DOHH2 (cell line): ENCODE measurements at regions not wholly inside any gene's neighbourhood (a gene's known extent, or its start where the extent isn't known, plus 50 kb on each side); places are given as distances from the start of the nearest gene placed in this dataset.

Source experiments
- H3F3A ChIP-seq: fragments of 200-600 bp; sonication (generic), shearing (Covaris generic); 2 replicates; pipeline ENCODE4 v1.6.0; 2016; ENCODE audit warnings: antibody characterized with exemption, mild to moderate bottlenecking; ENCODE audit not compliant: control insufficient read depth, insufficient read depth
- H3K27ac ChIP-seq: fragments of 200-600 bp; sonication (generic); 2 replicates; pipeline ENCODE4 v1.5.1; 2014; ENCODE audit warnings: low read depth, mild to moderate bottlenecking, low read length, moderate library complexity
- H3K27me3 ChIP-seq: fragments of 200-600 bp; sonication (generic); 2 replicates; pipeline ENCODE4 v1.6.1; 2014; ENCODE audit warnings: mild to moderate bottlenecking, low read length, mixed read lengths; ENCODE audit not compliant: control insufficient read depth
- H3K36me3 ChIP-seq: fragments of 200-600 bp; sonication (generic); 2 replicates; pipeline ENCODE4 v1.6.1; 2014; ENCODE audit warnings: mild to moderate bottlenecking, low read length, moderate library complexity, mixed read lengths; ENCODE audit not compliant: control insufficient read depth
- H3K4me1 ChIP-seq: fragments of 200-600 bp; sonication (generic); 2 replicates; pipeline ENCODE4 v1.6.1; 2014; ENCODE audit warnings: mild to moderate bottlenecking, low read length, mixed read lengths; ENCODE audit not compliant: control insufficient read depth
- H3K4me2 ChIP-seq: fragments of 200-600 bp; sonication (generic); 2 replicates; pipeline ENCODE4 v1.6.0; 2014; ENCODE audit warnings: mild to moderate bottlenecking, low read length, moderate library complexity
- H3K4me3 ChIP-seq: fragments of 200-600 bp; sonication (generic); 2 replicates; pipeline ENCODE4 v1.5.1; 2014; ENCODE audit warnings: mild to moderate bottlenecking, low read length, mixed read lengths
- H3K79me2 ChIP-seq: fragments of 200-600 bp; sonication (generic); 2 replicates; pipeline ENCODE4 v1.6.1; 2014; ENCODE audit warnings: mild to moderate bottlenecking, low read length, mixed read lengths; ENCODE audit not compliant: control insufficient read depth
- H3K9me2 ChIP-seq: fragments of 200-600 bp; sonication (generic); replicated peaks from 2 replicates; pipeline ENCODE4 v1.6.1; 2014; ENCODE audit warnings: mild to moderate bottlenecking, low read length, mixed read lengths; ENCODE audit not compliant: control insufficient read depth
- H3K9me3 ChIP-seq: fragments of 200-600 bp; sonication (generic); 2 replicates; pipeline ENCODE4 v1.6.1; 2014; ENCODE audit warnings: antibody characterized with exemption, low read length, mixed read lengths; ENCODE audit not compliant: control insufficient read depth, insufficient read depth
- H4K20me1 ChIP-seq: fragments of 200-600 bp; sonication (generic); 2 replicates; pipeline ENCODE4 v1.6.0; 2014; ENCODE audit warnings: low read depth, mild to moderate bottlenecking, antibody characterized with exemption, low read length, moderate library complexity; ENCODE audit not compliant: control insufficient read depth, insufficient read depth
- EZH2phosphoT487 ChIP-seq: fragments of 200-600 bp; sonication (generic); IDR thresholded peaks from 2 replicates; pipeline ENCODE4 v1.6.1; 2017; ENCODE audit warnings: borderline replicate concordance, mild to moderate bottlenecking, antibody characterized with exemption, low read length, moderate library complexity, mixed read lengths
- TF ChIP-seq, protein P1 (sequence below): fragments of 200-600 bp; sonication (generic); IDR thresholded peaks from one replicate; pipeline ENCODE4 v1.5.1; 2014; ENCODE audit warnings: antibody characterized with exemption, mild to moderate bottlenecking, low read depth, low read length; ENCODE audit not compliant: poor library complexity, severe bottlenecking

DNA sequence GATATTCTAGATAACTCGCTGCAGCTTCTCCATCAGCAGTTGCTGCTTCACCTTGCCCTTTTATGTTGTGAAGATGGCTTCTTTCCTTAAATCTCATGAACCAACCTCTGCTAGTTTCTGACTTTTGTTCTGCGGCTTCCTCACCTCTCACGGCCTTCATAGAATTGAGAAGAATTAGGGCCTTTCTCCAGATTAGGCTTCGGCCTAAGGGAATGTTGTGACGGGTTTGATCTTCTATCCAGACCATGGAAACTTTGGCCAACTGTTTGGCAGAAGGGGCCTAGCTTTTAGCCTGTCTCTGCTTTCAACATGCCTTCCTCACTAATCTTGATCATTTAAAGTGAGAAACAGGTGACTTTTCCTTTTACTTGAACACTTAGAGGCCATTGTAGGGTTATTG, 199.9 kb downstream of the CYP26B1 start:
- Histone ChIP-seq H3K4me3 (no peak overlapping the region), H3F3A (no peaks in the 10 kb centered on the region), H3K9me2 (no peaks in the 10 kb centered on the region), H3K27ac (no peak overlapping the region), H4K20me1 (no peaks in the 10 kb centered on the region), H3K36me3 (no peaks in the 10 kb centered on the region), H3K4me1 (no peaks in the 10 kb centered on the region), H3K27me3 (no peaks in the 10 kb centered on the region), H3K79me2 (no peaks in the 10 kb centered on the region), H3K4me2 (no peak overlapping the region), H3K9me3 (no peaks in the 10 kb centered on the region)
- no peak for TF ChIP-seq EZH2phosphoT487
- TF ChIP-seq, protein P1, sequence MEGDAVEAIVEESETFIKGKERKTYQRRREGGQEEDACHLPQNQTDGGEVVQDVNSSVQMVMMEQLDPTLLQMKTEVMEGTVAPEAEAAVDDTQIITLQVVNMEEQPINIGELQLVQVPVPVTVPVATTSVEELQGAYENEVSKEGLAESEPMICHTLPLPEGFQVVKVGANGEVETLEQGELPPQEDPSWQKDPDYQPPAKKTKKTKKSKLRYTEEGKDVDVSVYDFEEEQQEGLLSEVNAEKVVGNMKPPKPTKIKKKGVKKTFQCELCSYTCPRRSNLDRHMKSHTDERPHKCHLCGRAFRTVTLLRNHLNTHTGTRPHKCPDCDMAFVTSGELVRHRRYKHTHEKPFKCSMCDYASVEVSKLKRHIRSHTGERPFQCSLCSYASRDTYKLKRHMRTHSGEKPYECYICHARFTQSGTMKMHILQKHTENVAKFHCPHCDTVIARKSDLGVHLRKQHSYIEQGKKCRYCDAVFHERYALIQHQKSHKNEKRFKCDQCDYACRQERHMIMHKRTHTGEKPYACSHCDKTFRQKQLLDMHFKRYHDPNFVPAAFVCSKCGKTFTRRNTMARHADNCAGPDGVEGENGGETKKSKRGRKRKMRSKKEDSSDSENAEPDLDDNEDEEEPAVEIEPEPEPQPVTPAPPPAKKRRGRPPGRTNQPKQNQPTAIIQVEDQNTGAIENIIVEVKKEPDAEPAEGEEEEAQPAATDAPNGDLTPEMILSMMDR, result no peak

DNA sequence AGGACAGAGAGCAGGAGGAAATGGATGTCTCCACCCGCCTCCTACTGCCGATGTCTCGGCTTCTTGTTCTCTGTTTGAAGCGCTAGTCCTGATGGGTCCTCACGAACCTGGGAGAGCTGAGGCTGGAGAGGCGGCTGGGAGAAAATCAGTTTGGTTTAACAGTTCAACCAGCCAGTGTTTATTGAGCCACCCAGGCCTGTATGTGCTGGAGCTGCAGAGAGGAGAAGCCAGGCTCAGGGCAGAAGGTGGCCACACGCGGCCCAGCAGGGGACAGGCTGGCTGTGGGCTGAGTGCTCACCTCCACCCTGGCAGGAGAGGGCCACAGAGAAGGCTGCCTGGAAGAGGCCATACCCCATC, 202.1 kb downstream of the CYP26B1 start:
- H3K9me2 ChIP-seq, result no peaks in the 10 kb centered on the region
- no peaks in the 10 kb centered on the region for H4K20me1 ChIP-seq
- H3K27me3 ChIP-seq, result no peaks in the 10 kb centered on the region
- no peaks in the 10 kb centered on the region for H3K4me1 ChIP-seq
- TF ChIP-seq, protein P1, result no peak
- no peak for TF ChIP-seq EZH2phosphoT487
- no peak overlapping the region for H3K4me2 ChIP-seq
- no peaks in the 10 kb centered on the region for H3F3A ChIP-seq
- H3K4me3 ChIP-seq, result no peak overlapping the region
- H3K79me2 ChIP-seq, result no peaks in the 10 kb centered on the region
- H3K36me3 ChIP-seq, result no peaks in the 10 kb centered on the region
- no peaks in the 10 kb centered on the region for H3K9me3 ChIP-seq
- H3K27ac ChIP-seq, result no peak overlapping the region

DNA sequence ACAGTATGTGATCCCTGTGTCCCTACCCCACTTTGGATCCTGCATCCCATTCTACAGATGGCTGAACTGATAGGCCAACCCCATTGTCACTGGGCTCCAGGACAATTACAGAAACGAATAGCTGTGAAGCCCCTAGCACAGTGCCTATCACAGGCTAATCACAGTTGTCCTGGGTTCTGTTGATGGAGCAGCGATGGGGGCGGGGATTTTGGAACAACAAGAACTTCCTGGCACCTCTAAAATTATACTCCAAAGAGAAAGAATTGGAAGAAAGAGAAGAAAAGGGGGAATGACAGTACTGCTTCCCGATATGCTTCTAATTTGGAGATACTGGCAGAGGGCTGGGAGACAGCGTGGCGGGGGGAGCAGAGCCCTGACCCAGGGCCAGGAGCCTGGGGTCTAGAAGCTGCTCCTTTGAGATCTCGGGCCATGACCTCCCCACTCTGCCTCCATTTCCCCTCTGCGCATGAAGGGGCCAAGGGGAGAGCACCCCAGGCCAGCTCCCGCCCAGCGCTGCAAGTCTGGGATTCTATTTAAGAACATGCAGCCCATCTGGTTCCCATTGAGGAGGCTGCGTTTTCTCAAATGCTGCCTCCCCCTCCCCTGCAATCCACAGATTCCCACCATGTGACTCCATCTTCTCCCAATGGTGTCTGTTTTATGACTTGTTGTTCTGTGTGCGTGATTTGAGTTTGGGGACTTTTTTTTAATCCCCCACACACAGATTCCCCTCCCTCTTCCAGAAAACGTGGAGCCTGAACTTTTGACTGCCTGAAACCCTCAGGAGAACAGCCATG, 202.7 kb downstream of the CYP26B1 start:
- H3K79me2 ChIP-seq, result no peaks in the 10 kb centered on the region
- TF ChIP-seq, protein P1, result no peak
- TF ChIP-seq EZH2phosphoT487, result no peak
- H3F3A ChIP-seq, result no peaks in the 10 kb centered on the region
- H3K4me1 ChIP-seq, result no peaks in the 10 kb centered on the region
- H3K4me2 ChIP-seq, result no peak overlapping the region
- no peak overlapping the region for H3K27ac ChIP-seq
- H3K4me3 ChIP-seq, result no peak overlapping the region
- no peaks in the 10 kb centered on the region for H3K9me2 ChIP-seq
- no peaks in the 10 kb centered on the region for H3K27me3 ChIP-seq
- no peaks in the 10 kb centered on the region for H4K20me1 ChIP-seq
- H3K9me3 ChIP-seq, result no peaks in the 10 kb centered on the region
- H3K36me3 ChIP-seq, result no peaks in the 10 kb centered on the region
